ENCODE measurements at regions not wholly inside any gene's neighbourhood (a gene's known extent, or its start where the extent isn't known, plus 50 kb on each side); places are given as distances from the start of the nearest gene placed in this dataset.

DNA sequence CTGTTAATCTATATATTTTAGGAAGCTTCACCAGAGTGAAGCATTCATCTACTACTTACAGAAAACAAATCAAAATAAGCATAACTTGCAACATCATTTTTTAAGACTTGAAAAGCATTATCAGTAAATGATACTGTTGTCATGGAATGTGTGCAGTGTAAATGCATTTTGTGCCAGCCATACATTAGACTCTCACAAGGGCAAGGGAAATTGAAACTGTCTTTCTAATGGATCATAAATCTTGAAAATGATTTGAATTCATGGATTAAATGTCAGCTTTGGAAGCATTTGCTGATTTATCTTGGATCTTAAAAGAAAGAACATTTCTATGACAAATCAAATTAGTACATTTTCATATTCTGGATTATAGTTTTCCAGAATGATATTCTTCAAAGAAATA is 338.3 kb upstream of the SGO1 start:
- no peaks in the 10 kb centered on the region for H3K9me3 ChIP-seq (ENCODE audit: control insufficient read depth, low read depth, low read length)
- H3K79me1 ChIP-seq (ENCODE audit: insufficient read depth, low read depth, low read length, poor library complexity, severe bottlenecking), result no peaks in the 10 kb centered on the region
- H3K27me3 ChIP-seq (ENCODE audit: insufficient read depth, low read length), result no peaks in the 10 kb centered on the region
- no peak for DNase-seq
- H3K27ac ChIP-seq (ENCODE audit: insufficient read length, low read depth, low read length), result no peak overlapping the region
- Mint-ChIP-seq H3K4me3 (no peak overlapping the region), H3K27me3 (ENCODE audit: low read depth) (no peaks in the 10 kb centered on the region), H3K9me3 (no peaks in the 10 kb centered on the region; a peak in 1 of 5 replicates), H3K36me3 (ENCODE audit: insufficient read depth in 1 of 3, low read depth in 3 of 3) (no peaks in the 10 kb centered on the region; a peak in 1 of 7 replicates), H3K27ac (no peak overlapping the region), H3K4me1 (no peaks in the 10 kb centered on the region)
- no peaks in the 10 kb centered on the region for H3K79me2 ChIP-seq (ENCODE audit: insufficient read depth, low read length)
- no peaks in the 10 kb centered on the region for H3K4me1 ChIP-seq (ENCODE audit: insufficient read depth, low read length)
- TF ChIP-seq, protein P1, sequence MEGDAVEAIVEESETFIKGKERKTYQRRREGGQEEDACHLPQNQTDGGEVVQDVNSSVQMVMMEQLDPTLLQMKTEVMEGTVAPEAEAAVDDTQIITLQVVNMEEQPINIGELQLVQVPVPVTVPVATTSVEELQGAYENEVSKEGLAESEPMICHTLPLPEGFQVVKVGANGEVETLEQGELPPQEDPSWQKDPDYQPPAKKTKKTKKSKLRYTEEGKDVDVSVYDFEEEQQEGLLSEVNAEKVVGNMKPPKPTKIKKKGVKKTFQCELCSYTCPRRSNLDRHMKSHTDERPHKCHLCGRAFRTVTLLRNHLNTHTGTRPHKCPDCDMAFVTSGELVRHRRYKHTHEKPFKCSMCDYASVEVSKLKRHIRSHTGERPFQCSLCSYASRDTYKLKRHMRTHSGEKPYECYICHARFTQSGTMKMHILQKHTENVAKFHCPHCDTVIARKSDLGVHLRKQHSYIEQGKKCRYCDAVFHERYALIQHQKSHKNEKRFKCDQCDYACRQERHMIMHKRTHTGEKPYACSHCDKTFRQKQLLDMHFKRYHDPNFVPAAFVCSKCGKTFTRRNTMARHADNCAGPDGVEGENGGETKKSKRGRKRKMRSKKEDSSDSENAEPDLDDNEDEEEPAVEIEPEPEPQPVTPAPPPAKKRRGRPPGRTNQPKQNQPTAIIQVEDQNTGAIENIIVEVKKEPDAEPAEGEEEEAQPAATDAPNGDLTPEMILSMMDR (conservative IDR thresholded peaks at IDR 0.05), result no peak
- no peak overlapping the region for H2BK12ac ChIP-seq (ENCODE audit: insufficient read length, low read depth, low read length)
- no peak overlapping the region for H3K23ac ChIP-seq (ENCODE audit: insufficient read length, low read depth, low read length)
- H4K8ac ChIP-seq (replicated peaks; ENCODE audit: insufficient read length, low read depth, low read length), result no peak overlapping the region
- no peaks in the 10 kb centered on the region for H3K23me2 ChIP-seq (ENCODE audit: insufficient read length, low read depth, low read length, poor library complexity, severe bottlenecking)
- H2BK20ac ChIP-seq (ENCODE audit: low read depth, low read length, poor library complexity, severe bottlenecking), result no peak overlapping the region
- no peak overlapping the region for H3T11ph ChIP-seq (ENCODE audit: low read length)
- H2BK5ac ChIP-seq (ENCODE audit: insufficient read length, low read length), result no peak overlapping the region
- H2AFZ ChIP-seq (ENCODE audit: low read length), result no peak overlapping the region
- H4K5ac ChIP-seq (ENCODE audit: insufficient read length, low read depth, low read length), result no peak overlapping the region
- no peak overlapping the region for H2BK15ac ChIP-seq (ENCODE audit: low read depth, low read length)
- no peak overlapping the region for H3K4me2 ChIP-seq (ENCODE audit: insufficient read depth, insufficient read length, low read length)
- no peak overlapping the region for H3K4ac ChIP-seq (ENCODE audit: low read depth, low read length)
- H3K56ac ChIP-seq (ENCODE audit: insufficient read length, low read depth, low read length), result no peak overlapping the region
- H2BK120ac ChIP-seq (ENCODE audit: low read depth, low read length, poor library complexity, severe bottlenecking), result no peak overlapping the region
- H3K18ac ChIP-seq (ENCODE audit: insufficient read length, low read depth, low read length), result no peak overlapping the region
- no peak overlapping the region for H3K14ac ChIP-seq (ENCODE audit: insufficient read depth, low read length)
- no peak overlapping the region for H3K9ac ChIP-seq (ENCODE audit: extremely low read depth, insufficient read length, low read length)
- no peaks in the 10 kb centered on the region for H4K20me1 ChIP-seq (ENCODE audit: control insufficient read depth, insufficient read depth, insufficient read length)
- no peak overlapping the region for H2AK5ac ChIP-seq (ENCODE audit: insufficient read length, low read length)
- no peak overlapping the region for H4K91ac ChIP-seq (ENCODE audit: insufficient read length, low read depth, low read length)

Data from H9 (cell line).